RWPE1 (cell line): ENCODE measurements at regions not wholly inside any gene's neighbourhood (a gene's known extent, or its start where the extent isn't known, plus 50 kb on each side); places are given as distances from the start of the nearest gene placed in this dataset.

Source experiments
- CTCF ChIA-PET: fragments of 350-600 bp; sonication (Branson Sonifier 250); formaldehyde crosslinking; extraction: SDS; loops from one replicate; lab custom pipeline; 2021; lab: Yijun Ruan, JAX
- POLR2A ChIA-PET: fragments of 400-600 bp; formaldehyde crosslinking; extraction: SDS; loops from one replicate; lab custom pipeline; 2020; ENCODE audit warnings: antibody characterized with exemption; ENCODE audit not compliant: low non-redundant PET; lab: Yijun Ruan, JAX
- DNase-seq: peaks from one replicate; pipeline ENCODE4 v3.0.0; 2012; ENCODE audit warnings: low spot score
- H3K27ac ChIP-seq: fragments of 450-650 bp; 2 replicates; pipeline ENCODE4 v1.5.1; 2017
- CTCF ChIP-seq: fragments of 450-650 bp; conservative IDR thresholded peaks from 2 replicates; pipeline ENCODE4 v1.5.1; 2017; ENCODE audit warnings: low read depth, mild to moderate bottlenecking

GRCh38 chr1:38326135-38326534 lies 279.5 kb upstream of the POU3F1 start:
- H3K27ac ChIP-seq, result no peak overlapping the region
- ChIA-PET POLR2A (no interaction called here), CTCF (interaction anchor here (0.7 kb wide), 1 partner anchor 941 kb away, joined by 3 read pairs; no protein-coding TSS in a partner anchor)
- no peak for TF ChIP-seq CTCF
- no peak for DNase-seq

GRCh38 chr1:38312753-38313152 lies 266.2 kb upstream of the POU3F1 start:
- no peak for TF ChIP-seq CTCF
- no peak overlapping the region for H3K27ac ChIP-seq
- DNase-seq, result no peak
- ChIA-PET POLR2A (no interaction called here), CTCF (no interaction called here)

GRCh38 chr1:38310079-38310478 lies 263.5 kb upstream of the POU3F1 start:
- CTCF ChIA-PET, result interaction anchor here (0.6 kb wide), 1 partner anchor 271 kb away, joined by 4 read pairs; no protein-coding TSS in a partner anchor
- no peak overlapping the region for H3K27ac ChIP-seq
- POLR2A ChIA-PET, result no interaction called here

GRCh38 chr1:38308780-38309179 lies 262.2 kb upstream of the POU3F1 start:
- no peak overlapping the region for H3K27ac ChIP-seq
- DNase-seq, result peak; percentile 56
- ChIA-PET POLR2A (interaction anchor here (0.7 kb wide), 1 partner anchor 22 kb away, joined by 4 read pairs; no protein-coding TSS in a partner anchor), CTCF (no interaction called here)
- no peak for TF ChIP-seq CTCF

More at GRCh38 chr1:38310079-38310478, 263.5 kb upstream of the POU3F1 start:
- no peak for DNase-seq
- TF ChIP-seq CTCF, result no peak

GRCh38 chr1:38305666-38306065 lies 259.1 kb upstream of the POU3F1 start:
- POLR2A ChIA-PET, result no interaction called here
- TF ChIP-seq CTCF, result no peak
- CTCF ChIA-PET, result no interaction called here
- no peak for DNase-seq
- no peak overlapping the region for H3K27ac ChIP-seq

- H3K27ac ChIP-seq, result no peak overlapping the region
- POLR2A ChIA-PET, result no interaction called here
- DNase-seq, result no peak
- CTCF ChIA-PET, result interaction anchor here (0.7 kb wide), 1 partner anchor 167 kb away, joined by 3 read pairs; no protein-coding TSS in a partner anchor
- no peak for TF ChIP-seq CTCF
These were observed 257.2 kb upstream of the POU3F1 start for GRCh38 chr1:38303843-38304242.
